Muscle layer of colon (tissue), 2 donors: ENCODE measurements at regions not wholly inside any gene's neighbourhood (a gene's known extent, or its start where the extent isn't known, plus 50 kb on each side); places are given as distances from the start of the nearest gene placed in this dataset.

Experiments
- H3K27ac ChIP-seq: one replicate; pipeline ENCODE4 v1.7.0; 2013; ENCODE audit warnings: low read depth, mild to moderate bottlenecking, low read length, moderate library complexity
- H3K27me3 ChIP-seq, 2 donors: one replicate each; pipeline ENCODE4 v1.7.0; 2013; ENCODE audit warnings: low read length in 2 of 2, mild to moderate bottlenecking in 2 of 2; ENCODE audit not compliant: insufficient read depth in 2 of 2, control insufficient read depth in 1 of 2
- H3K36me3 ChIP-seq: one replicate; pipeline ENCODE4 v1.7.0; 2013; ENCODE audit warnings: mild to moderate bottlenecking, low read length; ENCODE audit not compliant: insufficient read depth
- H3K4me1 ChIP-seq: one replicate; pipeline ENCODE4 v1.7.0; 2013; ENCODE audit warnings: mild to moderate bottlenecking, low read length; ENCODE audit not compliant: insufficient read depth
- H3K4me3 ChIP-seq, 2 donors: one replicate each; pipeline ENCODE4 v1.7.0; 2013; ENCODE audit warnings: low read length in 2 of 2, low read depth in 1 of 2, mild to moderate bottlenecking in 1 of 2, moderate library complexity in 1 of 2
- H3K9ac ChIP-seq: one replicate; pipeline ENCODE4 v1.7.0; 2013; ENCODE audit warnings: low read length
- H3K9me3 ChIP-seq: one replicate; pipeline ENCODE4 v1.7.0; 2013; ENCODE audit warnings: mild to moderate bottlenecking, low read length
- donor health status: abdominal sarcoma.
- donor health status: Adenocarcinoma of cecum.

- no peak overlapping the region for H3K9ac ChIP-seq
- H3K27ac ChIP-seq = no peak overlapping the region
- no peaks in the 10 kb centered on the region for H3K4me1 ChIP-seq
- H3K9me3 ChIP-seq = no peaks in the 10 kb centered on the region
- H3K4me3 ChIP-seq = no peak overlapping the region
- H3K36me3 ChIP-seq = no peaks in the 10 kb centered on the region
- H3K27me3 ChIP-seq = no peaks in the 10 kb centered on the region
These were observed 461.4 kb downstream of the TSN start for GRCh38 chr2:122216901-122217300.

- Histone ChIP-seq H3K9ac (no peak overlapping the region), H3K4me1 (no peaks in the 10 kb centered on the region), H3K36me3 (no peaks in the 10 kb centered on the region), H3K27me3 (no peaks in the 10 kb centered on the region), H3K4me3 (no peak overlapping the region), H3K27ac (no peak overlapping the region), H3K9me3 (no peaks in the 10 kb centered on the region)
These were observed 463.1 kb downstream of the TSN start for GRCh38 chr2:122218596-122218995.

- no peaks in the 10 kb centered on the region for H3K4me1 ChIP-seq
These were observed 464.1 kb downstream of the TSN start for GRCh38 chr2:122219504-122219903.

GRCh38 chr2:122221665-122222064, 466.2 kb downstream of the TSN start:
- no peaks in the 10 kb centered on the region for H3K9me3 ChIP-seq
- no peaks in the 10 kb centered on the region for H3K36me3 ChIP-seq
- H3K27ac ChIP-seq = no peak overlapping the region
- H3K4me1 ChIP-seq = no peaks in the 10 kb centered on the region
- no peak overlapping the region for H3K9ac ChIP-seq
- H3K27me3 ChIP-seq = no peaks in the 10 kb centered on the region
- H3K4me3 ChIP-seq = no peak overlapping the region

More at GRCh38 chr2:122219504-122219903, 464.1 kb downstream of the TSN start:
- H3K36me3 ChIP-seq = no peaks in the 10 kb centered on the region
- H3K9me3 ChIP-seq = no peaks in the 10 kb centered on the region
- H3K27ac ChIP-seq = no peak overlapping the region
- H3K9ac ChIP-seq = no peak overlapping the region
- H3K27me3 ChIP-seq = no peaks in the 10 kb centered on the region
- H3K4me3 ChIP-seq = no peak overlapping the region

GRCh38 chr2:122231296-122231695, 475.8 kb downstream of the TSN start:
- H3K27ac ChIP-seq = no peak overlapping the region
- H3K4me3 ChIP-seq = no peak overlapping the region
- H3K36me3 ChIP-seq = no peaks in the 10 kb centered on the region
- H3K4me1 ChIP-seq = no peaks in the 10 kb centered on the region
- H3K9me3 ChIP-seq = no peaks in the 10 kb centered on the region
- H3K27me3 ChIP-seq = no peaks in the 10 kb centered on the region
- H3K9ac ChIP-seq = no peak overlapping the region

- H3K4me3 ChIP-seq = no peak overlapping the region
- H3K9ac ChIP-seq = no peak overlapping the region
- H3K4me1 ChIP-seq = no peaks in the 10 kb centered on the region
- no peak overlapping the region for H3K27ac ChIP-seq
- no peaks in the 10 kb centered on the region for H3K9me3 ChIP-seq
- no peaks in the 10 kb centered on the region for H3K36me3 ChIP-seq
- H3K27me3 ChIP-seq = no peaks in the 10 kb centered on the region
These were observed 477.9 kb downstream of the TSN start for GRCh38 chr2:122233372-122233771.

- no peak overlapping the region for H3K27ac ChIP-seq
- no peaks in the 10 kb centered on the region for H3K36me3 ChIP-seq
- no peaks in the 10 kb centered on the region for H3K27me3 ChIP-seq
- H3K9me3 ChIP-seq = no peaks in the 10 kb centered on the region
- no peak overlapping the region for H3K4me3 ChIP-seq
- H3K4me1 ChIP-seq = no peaks in the 10 kb centered on the region
- no peak overlapping the region for H3K9ac ChIP-seq
These were observed 480.9 kb downstream of the TSN start for GRCh38 chr2:122236152-122236874.

- Histone ChIP-seq H3K9ac (no peak overlapping the region), H3K4me3 (no peak overlapping the region), H3K4me1 (no peaks in the 10 kb centered on the region), H3K36me3 (no peaks in the 10 kb centered on the region), H3K27me3 (no peaks in the 10 kb centered on the region), H3K27ac (no peak overlapping the region), H3K9me3 (no peaks in the 10 kb centered on the region)
These were observed 481.5 kb downstream of the TSN start for GRCh38 chr2:122236925-122237324.

GRCh38 chr2:122237450-122237849, 482.0 kb downstream of the TSN start:
- H3K9ac ChIP-seq = no peak overlapping the region
- H3K4me1 ChIP-seq = no peaks in the 10 kb centered on the region
- no peak overlapping the region for H3K4me3 ChIP-seq
- H3K27ac ChIP-seq = no peak overlapping the region
- H3K36me3 ChIP-seq = no peaks in the 10 kb centered on the region
- no peaks in the 10 kb centered on the region for H3K27me3 ChIP-seq
- H3K9me3 ChIP-seq = no peaks in the 10 kb centered on the region

GRCh38 chr2:122238006-122238559, 482.6 kb downstream of the TSN start:
- no peak overlapping the region for H3K27ac ChIP-seq

GRCh38 chr2:122239440-122239839, 484.0 kb downstream of the TSN start:
- Histone ChIP-seq H3K9ac (no peak overlapping the region), H3K4me3 (no peak overlapping the region), H3K36me3 (no peaks in the 10 kb centered on the region), H3K4me1 (no peaks in the 10 kb centered on the region), H3K9me3 (no peaks in the 10 kb centered on the region), H3K27me3 (no peaks in the 10 kb centered on the region), H3K27ac (no peak overlapping the region)

More at GRCh38 chr2:122238006-122238559, 482.6 kb downstream of the TSN start:
- no peak overlapping the region for H3K9ac ChIP-seq
- no peaks in the 10 kb centered on the region for H3K9me3 ChIP-seq
- H3K36me3 ChIP-seq = no peaks in the 10 kb centered on the region
- no peaks in the 10 kb centered on the region for H3K27me3 ChIP-seq
- no peaks in the 10 kb centered on the region for H3K4me1 ChIP-seq
- no peak overlapping the region for H3K4me3 ChIP-seq
